Endothelial cell of umbilical vein (primary cell): ENCODE measurements at regions not wholly inside any gene's neighbourhood (a gene's known extent, or its start where the extent isn't known, plus 50 kb on each side); places are given as distances from the start of the nearest gene placed in this dataset.

Source experiments
- BruUV-seq: library from RNA; stranded (reverse); fragments of 400-500 nt; replicated peaks from 2 replicates; lab custom pipeline; 2021; lab: Mats Ljungman, UMichigan
- CTCF ChIA-PET: fragments of 300-600, 350-600 bp; sonication (Branson Sonifier 250); formaldehyde crosslinking; loops from one replicate; lab custom pipeline; 2021; ENCODE audit warnings: antibody characterized with exemption, inconsistent platforms; lab: Charles Lee
- POLR2A ChIA-PET: fragments of 300-600, 350-600 bp; sonication (Branson Sonifier 250); formaldehyde crosslinking; loops from one replicate; lab custom pipeline; 2021; ENCODE audit warnings: antibody characterized with exemption, inconsistent platforms; lab: Charles Lee
- DNase-seq: peaks from one replicate; pipeline ENCODE4 v3.0.0-alpha.2; 2011; ENCODE audit warnings: low read depth, low spot score
- FAIRE-seq: peaks from 2 replicates; lab custom pipeline; 2011; peaks lifted over from hg19 to GRCh38; lab: Jason Lieb, UNC
- H2AFZ ChIP-seq: 2 replicates; pipeline ENCODE4 v1.6.0; 2012; ENCODE audit warnings: low read depth, low read length, control low read depth, inconsistent platforms
- H3K27ac ChIP-seq: 2 replicates; pipeline ENCODE4 v1.5.1; 2011; ENCODE audit warnings: low read depth, mild to moderate bottlenecking, control low read depth, low read length, moderate library complexity; ENCODE audit not compliant: insufficient read depth
- H3K27me3 ChIP-seq, 2 experiments: 2 replicates each; pipeline versions ENCODE4 v1.6.0 to v1.6.1; 2011; ENCODE audit warnings: low read length in 2 of 2, mixed read lengths in 1 of 2; ENCODE audit not compliant: control insufficient read depth in 2 of 2, insufficient read depth in 2 of 2
- H3K36me3 ChIP-seq, 2 experiments: 2 replicates in 1 of 2; 3 replicates in 1 of 2; pipeline ENCODE4 v1.5.1; 2011; ENCODE audit warnings: low read length in 2 of 2, mild to moderate bottlenecking in 1 of 2, moderate library complexity in 1 of 2; ENCODE audit not compliant: control insufficient read depth in 2 of 2, insufficient read depth in 2 of 2; ENCODE audit errors: extremely low read depth in 1 of 2
- H3K4me1 ChIP-seq: 3 replicates; pipeline ENCODE4 v1.5.1; 2011; ENCODE audit warnings: mild to moderate bottlenecking, low read length; ENCODE audit not compliant: control insufficient read depth, insufficient read depth; ENCODE audit errors: extremely low read depth
- H3K4me2 ChIP-seq: 2 replicates; pipeline ENCODE4 v1.6.1; 2011; ENCODE audit warnings: low read length, control low read depth, mixed read lengths; ENCODE audit not compliant: insufficient read depth
- H3K4me3 ChIP-seq, 3 experiments: fragments of 200-600 bp in 1 of 3; sonication (generic), shearing (Covaris generic) in 1 of 3; replicated peaks in 1 of 3; 2 replicates each; pipeline ENCODE4 v1.5.1; 2011 to 2016; ENCODE audit warnings: control low read depth in 3 of 3, low read length in 3 of 3, mild to moderate bottlenecking in 2 of 3, inconsistent platforms in 1 of 3, low read depth in 1 of 3, moderate library complexity in 1 of 3; ENCODE audit not compliant: insufficient read depth in 1 of 3
- H3K79me2 ChIP-seq: 2 replicates; pipeline ENCODE4 v1.6.0; 2012; ENCODE audit warnings: low read length, inconsistent platforms; ENCODE audit not compliant: control insufficient read depth, insufficient read depth
- H3K9ac ChIP-seq: replicated peaks from 2 replicates; pipeline ENCODE3; 2011; ENCODE audit warnings: low read length, control low read depth; ENCODE audit not compliant: insufficient read depth; ENCODE audit errors: extremely low read depth
- H3K9me1 ChIP-seq: replicated peaks from 3 replicates; pipeline ENCODE4 v1.6.0; 2011; ENCODE audit warnings: mild to moderate bottlenecking, low read length; ENCODE audit not compliant: control insufficient read depth, insufficient read depth; ENCODE audit errors: extremely low read depth
- H3K9me3 ChIP-seq: replicated peaks from 2 replicates; pipeline ENCODE4 v1.5.1; 2012; ENCODE audit warnings: low read length, inconsistent platforms; ENCODE audit not compliant: control insufficient read depth, insufficient read depth
- H4K20me1 ChIP-seq: replicated peaks from 2 replicates; pipeline ENCODE3; 2011; ENCODE audit warnings: mild to moderate bottlenecking, low read length; ENCODE audit not compliant: control insufficient read depth, insufficient read depth; ENCODE audit errors: extremely low read depth
- CTCF ChIP-seq, 2 donors: IDR thresholded peaks; 1 replicate in 1 of 2; 2 replicates in 1 of 2; pipeline ENCODE4 v1.5.1; 2011; ENCODE audit warnings: low read length in 2 of 2, mild to moderate bottlenecking in 2 of 2, moderate library complexity in 2 of 2, control low read depth in 1 of 2, inconsistent platforms in 1 of 2, low read depth in 1 of 2; ENCODE audit not compliant: insufficient read depth in 1 of 2; ENCODE audit errors: extremely low read depth in 1 of 2
- EZH2 ChIP-seq: IDR thresholded peaks from 2 replicates; pipeline ENCODE4 v1.6.1; 2012; ENCODE audit warnings: borderline replicate concordance, low read depth, mild to moderate bottlenecking, moderate library complexity, low read length, inconsistent platforms; ENCODE audit not compliant: severe bottlenecking
- FOS ChIP-seq: IDR thresholded peaks from 2 replicates; pipeline ENCODE4 v1.6.1; 2011; ENCODE audit warnings: mild to moderate bottlenecking, low read length, moderate library complexity, borderline replicate concordance; ENCODE audit not compliant: insufficient read depth
- GATA2 ChIP-seq: IDR thresholded peaks from 2 replicates; pipeline ENCODE4 v1.7.0; 2011; ENCODE audit warnings: low read depth, mild to moderate bottlenecking, moderate library complexity, mixed read lengths, low read length; ENCODE audit not compliant: insufficient read length, insufficient read depth
- JUN ChIP-seq: IDR thresholded peaks from 2 replicates; pipeline ENCODE4 v1.6.1; 2011; ENCODE audit warnings: borderline replicate concordance, low read depth; ENCODE audit not compliant: insufficient read length, insufficient read depth
- MAX ChIP-seq: IDR thresholded peaks from 2 replicates; pipeline ENCODE4 v1.6.1; 2011; ENCODE audit not compliant: insufficient read depth, insufficient read length
- MYC ChIP-seq: IDR thresholded peaks from one replicate; pipeline ENCODE4 v1.6.1; 2011; ENCODE audit warnings: mild to moderate bottlenecking, low read depth, low read length
- POLR2A ChIP-seq: IDR thresholded peaks from 2 replicates; pipeline ENCODE4 v1.6.1; 2012; ENCODE audit warnings: low read depth, mild to moderate bottlenecking, control low read depth, low read length
- POLR2AphosphoS5 ChIP-seq: IDR thresholded peaks from 2 replicates; pipeline ENCODE4 v1.6.1; 2012; ENCODE audit warnings: low read depth, mild to moderate bottlenecking, control low read depth, low read length, moderate library complexity; ENCODE audit not compliant: insufficient read depth
- dilution Hi-C: fragments of 300-500 bp; cut with MboI; formaldehyde crosslinking; loops from one replicate; pipeline ENCODE4 v1.15.0; 2019; ENCODE audit warnings: low sequenced_read_pairs; ENCODE audit not compliant: extremely low pct_ligation_motif_present
- intact Hi-C: fragments of 100-400 bp; cut with micrococcal nuclease; formaldehyde crosslinking; loops from one replicate; pipeline ENCODE4 v1.10.0; 2022

- H3K27ac ChIP-seq: no peak overlapping the region
- no peaks in the 10 kb centered on the region for H3K9me1 ChIP-seq
- no peaks in the 10 kb centered on the region for H3K36me3 ChIP-seq
- CTCF ChIA-PET: no interaction called here
- intact Hi-C loops: no loop called here
- no peak overlapping the region for H2AFZ ChIP-seq
- no TSS peak for BruUV-seq
- no peak overlapping the region for H3K4me3 ChIP-seq
- no peak overlapping the region for H3K9ac ChIP-seq
- FAIRE-seq: no peak
- H3K4me2 ChIP-seq: no peak overlapping the region
- H3K79me2 ChIP-seq: no peaks in the 10 kb centered on the region
- peaks cover 0 to 4% of the 10 kb centered on the region in 2 experiments for H3K27me3 ChIP-seq
- dilution Hi-C loops: no loop called here
- H3K9me3 ChIP-seq: no peaks in the 10 kb centered on the region
- no peaks in the 10 kb centered on the region for H3K4me1 ChIP-seq
- TF ChIP-seq GATA2: no peak
- no peak for TF ChIP-seq EZH2
- TF ChIP-seq POLR2A: no peak
- TF ChIP-seq FOS: no peak
- no peak for TF ChIP-seq MAX
- no peak for TF ChIP-seq CTCF (IDR thresholded peaks at IDR 0.05; ENCODE audit: extremely low read depth in 1 of 2, insufficient read depth in 1 of 2, low read depth in 1 of 2, low read length in 2 of 2)
- no peak for TF ChIP-seq MYC
- no peak for TF ChIP-seq POLR2AphosphoS5
- TF ChIP-seq JUN: no peak
- H4K20me1 ChIP-seq: no peaks in the 10 kb centered on the region
- DNase-seq: no peak
- POLR2A ChIA-PET: no interaction called here
Measured at GRCh38 chr10:74763934-74764591, 62.3 kb upstream of the KAT6B start.
